LHCN-M2 (cell line): ENCODE measurements at regions not wholly inside any gene's neighbourhood (a gene's known extent, or its start where the extent isn't known, plus 50 kb on each side); places are given as distances from the start of the nearest gene placed in this dataset.
"Not testable (repeated sequence)": the region's sequence is repeated elsewhere in the genome, so short reads cannot be mapped to it uniquely, and the experiment has no call there.

ENCODE experiments used
- DNase-seq: peaks from one replicate; pipeline ENCODE4 v3.0.0-alpha.2; 2012; ENCODE audit warnings: low read depth

- no peak for DNase-seq
These were observed 368.4 kb downstream of the IRX2 start for GRCh38 chr5:2382776-2383697.

- DNase-seq, result no peak
These were observed 369.6 kb downstream of the IRX2 start for GRCh38 chr5:2381861-2382260.

GRCh38 chr5:2381070-2381469 is 370.4 kb downstream of the IRX2 start:
- no peak for DNase-seq

GRCh38 chr5:2378976-2379375 is 372.5 kb downstream of the IRX2 start:
- DNase-seq, result no peak

- DNase-seq, result no peak
These were observed 373.4 kb downstream of the IRX2 start for GRCh38 chr5:2378108-2378507.

- no peak for DNase-seq
These were observed 375.0 kb downstream of the IRX2 start for GRCh38 chr5:2376486-2376885.

GRCh38 chr5:2375757-2376250 is 375.7 kb downstream of the IRX2 start:
- DNase-seq, result no peak

GRCh38 chr5:2375291-2375690 is 376.2 kb downstream of the IRX2 start:
- no peak for DNase-seq

GRCh38 chr5:2374703-2375102 is 376.8 kb downstream of the IRX2 start:
- DNase-seq, result no peak

- DNase-seq, result no peak
These were observed 377.8 kb downstream of the IRX2 start for GRCh38 chr5:2373631-2374030.

GRCh38 chr5:2371419-2371710 is 380.1 kb downstream of the IRX2 start:
- no peak for DNase-seq

- DNase-seq, result no peak
These were observed 380.7 kb downstream of the IRX2 start for GRCh38 chr5:2370626-2371418.

- DNase-seq, result no peak
These were observed 382.3 kb downstream of the IRX2 start for GRCh38 chr5:2369178-2369577.

- DNase-seq, result no peak
These were observed 384.7 kb downstream of the IRX2 start for GRCh38 chr5:2366816-2367215.

GRCh38 chr5:2357309-2357708 is 394.2 kb downstream of the IRX2 start:
- no peak for DNase-seq

GRCh38 chr5:2355859-2356258 is 395.6 kb downstream of the IRX2 start:
- DNase-seq, result no peak

- no peak for DNase-seq
These were observed 397.5 kb downstream of the IRX2 start for GRCh38 chr5:2353871-2354440.

GRCh38 chr5:2353211-2353610 is 398.3 kb downstream of the IRX2 start:
- no peak for DNase-seq

GRCh38 chr5:2352101-2352861 is 399.2 kb downstream of the IRX2 start:
- no peak for DNase-seq

- DNase-seq, result not testable (repeated sequence)
These were observed 401.7 kb downstream of the IRX2 start for GRCh38 chr5:2349768-2350167.

- no peak for DNase-seq
These were observed 412.8 kb downstream of the IRX2 start for GRCh38 chr5:2338686-2339085.
